Smooth muscle cell (in vitro differentiated cells): ENCODE measurements at regions not wholly inside any gene's neighbourhood (a gene's known extent, or its start where the extent isn't known, plus 50 kb on each side); places are given as distances from the start of the nearest gene placed in this dataset.

Experiments
- DNase-seq: peaks from one replicate; lab custom pipeline; 2025; ENCODE audit not compliant: unreplicated experiment; lab: John Stamatoyannopoulos, UW
- H2AFZ ChIP-seq: fragments of 200-600 bp; sonication (generic); 2 replicates; pipeline ENCODE4 v1.6.0; 2016; ENCODE audit warnings: antibody characterized with exemption, low read depth, mild to moderate bottlenecking
- H3F3A ChIP-seq: fragments of 200-600 bp; sonication (generic); 2 replicates; pipeline ENCODE4 v1.6.0; 2017; ENCODE audit warnings: antibody characterized with exemption, low read depth
- H3K27ac ChIP-seq: fragments of 200-600 bp; sonication (generic); 2 replicates; pipeline ENCODE4 v1.5.1; 2016; ENCODE audit warnings: low read depth, mild to moderate bottlenecking
- H3K27me3 ChIP-seq: fragments of 200-600 bp; sonication (generic); 2 replicates; pipeline ENCODE4 v1.6.1; 2016; ENCODE audit warnings: low read depth, mild to moderate bottlenecking
- H3K36me3 ChIP-seq: fragments of 200-600 bp; sonication (generic); 2 replicates; pipeline ENCODE4 v1.5.1; 2016; ENCODE audit warnings: low read depth
- H3K4me1 ChIP-seq: fragments of 200-600 bp; sonication (generic); 2 replicates; pipeline ENCODE4 v1.5.1; 2016; ENCODE audit warnings: low read depth
- H3K4me2 ChIP-seq: fragments of 200-600 bp; sonication (generic); 2 replicates; pipeline ENCODE4 v1.6.0; 2016; ENCODE audit warnings: mild to moderate bottlenecking
- H3K4me3 ChIP-seq: fragments of 200-600 bp; sonication (generic); 2 replicates; pipeline ENCODE4 v1.5.1; 2016; ENCODE audit warnings: mild to moderate bottlenecking
- H3K79me2 ChIP-seq: fragments of 200-600 bp; sonication (generic); 2 replicates; pipeline ENCODE4 v1.6.0; 2016; ENCODE audit warnings: low read depth, mild to moderate bottlenecking
- H3K9ac ChIP-seq: fragments of 200-600 bp; sonication (generic); 2 replicates; pipeline ENCODE4 v1.6.0; 2016; ENCODE audit warnings: low read depth
- H3K9me3 ChIP-seq: fragments of 200-600 bp; sonication (generic); replicated peaks from 2 replicates; pipeline ENCODE4 v1.5.1; 2016; ENCODE audit warnings: low read depth
- H4K20me1 ChIP-seq: fragments of 200-600 bp; sonication (generic); 2 replicates; pipeline ENCODE4 v1.6.0; 2016; ENCODE audit warnings: low read depth
- CTCF ChIP-seq: fragments of 200-600 bp; sonication (generic); IDR thresholded peaks from 2 replicates; pipeline ENCODE4 v1.5.1; 2017; ENCODE audit warnings: borderline replicate concordance, mild to moderate bottlenecking, antibody characterized with exemption; ENCODE audit not compliant: insufficient read depth, poor library complexity, severe bottlenecking
- WGBS: methylation state at CpG from one replicate; pipeline ENCODE4 v1.1.7; 2016; ENCODE audit warnings: low lambda C conversion rate; 5-methylcytosine and 5-hydroxymethylcytosine counted together

GRCh38 chr7:89514970-89515369 lies 639.3 kb upstream of the STEAP1 start:
- H3F3A ChIP-seq: no peaks in the 10 kb centered on the region
- no peak overlapping the region for H3K9ac ChIP-seq
- no peaks in the 10 kb centered on the region for H3K27me3 ChIP-seq
- DNase-seq: no peak
- no peaks in the 10 kb centered on the region for H3K36me3 ChIP-seq
- no peaks in the 10 kb centered on the region for H3K79me2 ChIP-seq
- 71% methylated on average over 3 of the region's 3 CpGs for WGBS
- H3K9me3 ChIP-seq: no peaks in the 10 kb centered on the region
- no peak overlapping the region for H3K27ac ChIP-seq
- H3K4me3 ChIP-seq: no peak overlapping the region
- TF ChIP-seq CTCF: no peak
- H3K4me2 ChIP-seq: no peak overlapping the region
- H2AFZ ChIP-seq: no peak overlapping the region
- H3K4me1 ChIP-seq: no peaks in the 10 kb centered on the region
- no peaks in the 10 kb centered on the region for H4K20me1 ChIP-seq

GRCh38 chr7:89517815-89518214 lies 636.5 kb upstream of the STEAP1 start:
- no peak overlapping the region for H3K4me3 ChIP-seq
- no peak overlapping the region for H3K27ac ChIP-seq
- H3K9me3 ChIP-seq: no peaks in the 10 kb centered on the region
- H3K4me2 ChIP-seq: no peak overlapping the region
- H3K27me3 ChIP-seq: no peaks in the 10 kb centered on the region
- no peak for TF ChIP-seq CTCF
- no peaks in the 10 kb centered on the region for H3K4me1 ChIP-seq
- no peak overlapping the region for H2AFZ ChIP-seq
- H3K36me3 ChIP-seq: no peaks in the 10 kb centered on the region
- WGBS: 67% methylated on average over 1 of the region's 1 CpG
- H3K9ac ChIP-seq: no peak overlapping the region
- H3K79me2 ChIP-seq: no peaks in the 10 kb centered on the region
- no peaks in the 10 kb centered on the region for H3F3A ChIP-seq
- no peaks in the 10 kb centered on the region for H4K20me1 ChIP-seq
- DNase-seq: no peak

GRCh38 chr7:89549768-89550167 lies 604.5 kb upstream of the STEAP1 start:
- Histone ChIP-seq H3K79me2 (no peaks in the 10 kb centered on the region), H3K4me2 (no peak overlapping the region), H3K27ac (no peak overlapping the region), H3K4me3 (no peak overlapping the region), H4K20me1 (no peaks in the 10 kb centered on the region), H3K9ac (no peak overlapping the region), H2AFZ (no peak overlapping the region), H3F3A (no peaks in the 10 kb centered on the region), H3K9me3 (no peaks in the 10 kb centered on the region), H3K27me3 (no peaks in the 10 kb centered on the region), H3K4me1 (no peaks in the 10 kb centered on the region), H3K36me3 (no peaks in the 10 kb centered on the region)
- 70% methylated on average over 1 of the region's 1 CpG for WGBS
- no peak for DNase-seq
- no peak for TF ChIP-seq CTCF

- no peak overlapping the region for H2AFZ ChIP-seq
- H3K4me3 ChIP-seq: no peak overlapping the region
- H4K20me1 ChIP-seq: no peaks in the 10 kb centered on the region
- no peaks in the 10 kb centered on the region for H3F3A ChIP-seq
- H3K36me3 ChIP-seq: no peaks in the 10 kb centered on the region
- no peak for DNase-seq
- no peaks in the 10 kb centered on the region for H3K9me3 ChIP-seq
- no peak overlapping the region for H3K9ac ChIP-seq
- H3K27me3 ChIP-seq: no peaks in the 10 kb centered on the region
- TF ChIP-seq CTCF: no peak
- H3K4me1 ChIP-seq: no peaks in the 10 kb centered on the region
- 80% methylated on average over 5 of the region's 5 CpGs for WGBS
- H3K79me2 ChIP-seq: no peaks in the 10 kb centered on the region
- no peak overlapping the region for H3K4me2 ChIP-seq
- no peak overlapping the region for H3K27ac ChIP-seq
Observed at GRCh38 chr7:89554209-89554608, 600.1 kb upstream of the STEAP1 start.
